ENCODE measurements at regions not wholly inside any gene's neighbourhood (a gene's known extent, or its start where the extent isn't known, plus 50 kb on each side); places are given as distances from the start of the nearest gene placed in this dataset.

- TF ChIP-seq YY1 (IDR thresholded peaks at IDR 0.05; ENCODE audit: insufficient read depth, insufficient read length) (no peak), ZNF274 (IDR thresholded peaks at IDR 0.05; ENCODE audit: low read depth, low read length) (no peak)
Measured at GRCh38 chr11:114826910-114827442, 148.6 kb downstream of the NXPE2 start.

All from NT2/D1 (cell line).